Epithelial cell of proximal tubule (primary cell): ENCODE measurements at regions not wholly inside any gene's neighbourhood (a gene's known extent, or its start where the extent isn't known, plus 50 kb on each side); places are given as distances from the start of the nearest gene placed in this dataset.
"Not testable (repeated sequence)": the region's sequence is repeated elsewhere in the genome, so short reads cannot be mapped to it uniquely, and the experiment has no call there.

Experiments
- DNase-seq: peaks from one replicate; pipeline ENCODE4 v3.0.0-alpha.2; 2011; ENCODE audit warnings: low read depth
- H3K4me3 ChIP-seq: 2 replicates; pipeline ENCODE4 v1.5.1; 2011; ENCODE audit warnings: low read depth, mild to moderate bottlenecking, low read length
- TF ChIP-seq, protein P1 (sequence below): conservative IDR thresholded peaks from 2 replicates; pipeline ENCODE4 v1.5.1; 2012; ENCODE audit warnings: low read depth, mild to moderate bottlenecking, low read length

DNA sequence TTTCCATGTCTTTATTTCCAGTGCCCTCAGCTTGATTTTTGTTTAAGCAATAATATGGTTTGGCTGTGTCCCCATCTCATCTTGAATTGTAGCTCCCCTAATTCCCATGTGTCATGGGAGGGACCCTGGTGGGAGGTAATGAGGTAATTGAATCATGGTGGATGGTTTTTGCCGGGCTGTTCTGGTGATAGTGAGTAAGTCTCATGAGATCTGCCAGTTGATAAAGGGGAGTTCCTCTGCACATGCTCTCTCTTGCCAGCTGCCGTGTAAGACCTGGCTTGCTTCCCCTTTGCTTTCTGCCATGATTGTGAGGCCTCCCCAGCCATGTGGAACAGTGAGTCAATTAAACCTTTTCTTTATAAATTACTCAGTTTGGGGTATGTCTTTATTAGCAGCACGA lies 559.6 kb upstream of the ADAMTS5 start:
- TF ChIP-seq, protein P1, sequence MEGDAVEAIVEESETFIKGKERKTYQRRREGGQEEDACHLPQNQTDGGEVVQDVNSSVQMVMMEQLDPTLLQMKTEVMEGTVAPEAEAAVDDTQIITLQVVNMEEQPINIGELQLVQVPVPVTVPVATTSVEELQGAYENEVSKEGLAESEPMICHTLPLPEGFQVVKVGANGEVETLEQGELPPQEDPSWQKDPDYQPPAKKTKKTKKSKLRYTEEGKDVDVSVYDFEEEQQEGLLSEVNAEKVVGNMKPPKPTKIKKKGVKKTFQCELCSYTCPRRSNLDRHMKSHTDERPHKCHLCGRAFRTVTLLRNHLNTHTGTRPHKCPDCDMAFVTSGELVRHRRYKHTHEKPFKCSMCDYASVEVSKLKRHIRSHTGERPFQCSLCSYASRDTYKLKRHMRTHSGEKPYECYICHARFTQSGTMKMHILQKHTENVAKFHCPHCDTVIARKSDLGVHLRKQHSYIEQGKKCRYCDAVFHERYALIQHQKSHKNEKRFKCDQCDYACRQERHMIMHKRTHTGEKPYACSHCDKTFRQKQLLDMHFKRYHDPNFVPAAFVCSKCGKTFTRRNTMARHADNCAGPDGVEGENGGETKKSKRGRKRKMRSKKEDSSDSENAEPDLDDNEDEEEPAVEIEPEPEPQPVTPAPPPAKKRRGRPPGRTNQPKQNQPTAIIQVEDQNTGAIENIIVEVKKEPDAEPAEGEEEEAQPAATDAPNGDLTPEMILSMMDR, result no peak
- no peak overlapping the region for H3K4me3 ChIP-seq
- DNase-seq, result no peak

DNA sequence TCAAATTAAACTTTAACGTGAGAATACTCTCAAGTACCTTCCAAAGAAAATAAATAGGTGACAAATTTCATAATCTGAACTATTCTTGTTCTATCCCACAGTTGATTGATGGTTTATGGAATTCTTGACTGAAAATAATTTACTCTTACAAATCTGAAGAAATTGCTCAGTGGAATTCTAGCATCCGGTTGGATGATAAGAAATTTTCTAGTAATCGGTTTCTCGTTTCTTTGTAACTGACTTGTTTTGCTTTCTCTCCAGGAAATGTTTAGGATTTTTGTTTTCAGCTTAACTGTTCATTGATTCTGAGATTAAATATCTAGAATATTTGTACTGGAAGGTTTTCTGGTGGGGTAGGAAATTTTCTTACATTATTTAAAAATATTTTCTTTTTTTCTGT lies 558.9 kb upstream of the ADAMTS5 start:
- TF ChIP-seq, protein P1, result no peak
- no peak overlapping the region for H3K4me3 ChIP-seq
- DNase-seq, result no peak

DNA sequence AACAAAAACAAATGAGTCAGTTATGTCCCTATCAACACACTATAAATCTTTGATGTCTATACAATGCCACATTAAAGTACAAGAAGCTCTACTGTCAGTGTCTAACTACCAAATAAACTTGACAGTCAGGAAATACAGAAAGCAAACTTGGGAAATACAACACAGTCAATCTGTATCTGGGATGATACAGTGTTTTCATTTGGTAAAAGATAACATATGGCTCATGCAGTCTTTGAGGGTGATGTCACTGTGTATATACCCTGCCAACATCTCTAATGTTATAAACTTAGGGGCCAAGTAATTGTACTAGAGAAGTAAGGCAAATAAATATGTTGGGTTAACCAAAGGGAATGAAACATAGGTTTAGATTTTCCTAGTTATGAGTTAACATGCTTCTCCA lies 552.5 kb upstream of the ADAMTS5 start:
- TF ChIP-seq, protein P1, result no peak
- no peak overlapping the region for H3K4me3 ChIP-seq
- DNase-seq, result no peak

DNA sequence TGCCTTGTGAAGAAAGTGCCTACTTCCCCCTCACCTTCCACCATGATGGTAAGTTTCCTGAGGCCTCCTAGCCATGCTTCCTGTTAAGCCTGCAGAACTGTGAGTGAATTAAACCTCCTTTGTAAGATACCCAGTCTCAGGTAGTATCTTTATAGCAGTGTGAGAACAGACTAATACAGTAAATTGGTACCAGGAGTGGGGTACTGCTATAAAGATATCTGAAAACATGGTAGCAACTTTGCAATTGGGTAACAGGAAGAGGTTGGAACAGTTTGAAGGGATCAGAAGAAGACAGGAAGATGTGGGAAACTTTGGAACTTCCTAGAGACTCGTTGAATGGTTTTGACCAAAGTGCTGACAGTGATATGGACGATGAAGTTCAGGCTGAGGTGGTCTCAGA lies 550.3 kb upstream of the ADAMTS5 start:
- H3K4me3 ChIP-seq, DNase-seq: not testable (repeated sequence)

DNA sequence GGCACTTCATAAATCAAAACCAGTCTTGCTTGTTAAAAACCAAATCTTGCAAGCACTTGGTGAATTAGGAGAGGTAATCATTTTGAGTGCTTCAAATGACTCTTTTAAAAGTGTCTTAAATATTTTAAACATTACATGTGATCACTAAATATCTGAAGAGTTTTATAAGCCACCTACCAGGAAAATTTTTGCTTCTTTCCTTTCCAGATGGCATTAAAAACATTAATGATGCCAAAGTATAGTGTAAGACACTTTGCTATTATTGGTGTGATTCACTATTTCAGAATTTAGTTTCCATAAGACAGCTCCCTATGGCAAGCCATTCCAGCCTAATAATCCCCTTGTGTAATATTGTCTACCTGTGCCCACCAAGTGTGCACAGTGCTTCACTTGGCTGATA lies 548.8 kb upstream of the ADAMTS5 start:
- TF ChIP-seq, protein P1, result no peak
- no peak for DNase-seq
- no peak overlapping the region for H3K4me3 ChIP-seq

DNA sequence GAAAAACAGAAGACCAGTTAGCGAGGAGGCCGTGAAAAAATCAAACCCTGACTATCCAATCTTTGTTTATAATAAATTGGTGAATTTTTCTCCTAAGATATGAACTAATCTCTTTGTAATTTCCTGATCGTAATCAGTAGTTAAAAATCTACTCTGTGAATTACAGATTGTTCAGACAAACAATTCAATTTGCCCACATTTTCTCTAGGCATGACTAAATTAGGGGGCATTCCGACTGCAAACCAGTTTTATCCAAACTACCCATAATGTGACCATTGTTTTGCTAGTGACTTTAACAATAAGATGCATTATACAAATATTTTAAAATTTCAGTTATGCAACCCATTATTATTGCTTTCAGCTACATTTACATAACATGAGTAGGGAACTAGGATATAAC lies 546.9 kb upstream of the ADAMTS5 start:
- DNase-seq, result no peak

DNA sequence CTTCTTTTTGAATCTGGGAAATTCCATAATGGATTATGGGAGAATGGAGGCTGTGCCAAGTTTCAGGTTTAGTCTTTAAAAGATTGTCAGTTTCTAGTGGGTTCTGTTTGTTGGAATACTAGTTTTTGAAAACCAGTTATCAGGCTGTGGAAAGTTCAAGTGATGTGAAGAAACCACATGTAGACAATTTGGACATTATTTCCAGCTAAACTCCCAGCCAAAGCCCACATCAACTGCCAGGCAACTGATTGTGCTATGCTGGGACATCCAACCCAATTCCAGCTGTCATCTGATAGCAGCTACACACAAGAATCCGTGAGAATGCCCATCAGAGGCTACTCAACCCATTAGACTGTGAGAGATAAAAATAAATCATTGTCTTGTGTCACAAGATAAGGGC lies 546.1 kb upstream of the ADAMTS5 start:
- TF ChIP-seq, protein P1, result no peak
- no peak for DNase-seq

More for the DNA sequence above, 546.9 kb upstream of the ADAMTS5 start:
- no peak overlapping the region for H3K4me3 ChIP-seq
- TF ChIP-seq, protein P1, result no peak

DNA sequence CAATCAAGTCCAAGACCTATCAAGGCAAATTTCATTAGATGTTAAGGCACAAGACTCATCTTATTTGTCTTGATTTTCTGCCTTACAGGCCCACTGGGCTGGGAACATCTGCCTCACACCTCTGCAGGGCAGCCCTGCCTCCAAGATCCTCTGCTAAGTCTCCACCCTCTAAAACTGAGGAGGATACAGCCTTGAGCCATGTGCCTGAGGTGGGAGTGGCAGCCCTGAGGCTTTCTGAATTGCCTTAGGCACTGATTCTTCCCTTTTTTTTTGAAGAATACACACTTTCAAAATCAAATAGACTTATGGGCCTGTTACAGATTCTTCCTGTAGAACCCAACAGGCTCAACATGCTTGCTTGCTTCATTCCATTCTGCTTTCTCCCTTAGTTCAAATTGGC lies 544.3 kb upstream of the ADAMTS5 start:
- H3K4me3 ChIP-seq, result no peak overlapping the region
- TF ChIP-seq, protein P1, result no peak
- DNase-seq, result no peak

More for the DNA sequence above, 546.1 kb upstream of the ADAMTS5 start:
- H3K4me3 ChIP-seq, result no peak overlapping the region
